GM12878 (cell line): ENCODE measurements at regions not wholly inside any gene's neighbourhood (a gene's known extent, or its start where the extent isn't known, plus 50 kb on each side); places are given as distances from the start of the nearest gene placed in this dataset.

ENCODE experiments used
- ATAC-seq: fragments of 200-7000 bp; cut with Tn5 transposase; 3 replicates; pipeline ENCODE4 v1.9.1; 2020; ENCODE audit warnings: mild to moderate bottlenecking, moderate library complexity
- BruUV-seq: library from RNA; stranded (reverse); fragments of 400-500 nt; replicated peaks from 2 replicates; lab custom pipeline; 2021; lab: Mats Ljungman, UMichigan
- CTCF ChIA-PET: fragments of 300-600 bp; sonication (Branson Sonifier 250); formaldehyde crosslinking; extraction: SDS; loops from one replicate; lab custom pipeline; 2021; ENCODE audit warnings: inconsistent platforms; lab: Yijun Ruan, JAX
- POLR2A ChIA-PET: fragments of 350-600 bp; formaldehyde crosslinking; extraction: SDS; loops from one replicate; lab custom pipeline; 2021; ENCODE audit warnings: inconsistent platforms; lab: Charles Lee
- RAD21 ChIA-PET: fragments of 300-600 bp; sonication (Branson Sonifier 250); formaldehyde crosslinking; loops from one replicate; lab custom pipeline; 2023; ENCODE audit warnings: antibody characterized with exemption; ENCODE audit not compliant: unreplicated experiment; lab: Charles Lee
- SMC1A ChIA-PET: fragments of 300-600 bp; sonication (Branson Sonifier 250); formaldehyde crosslinking; loops from one replicate; lab custom pipeline; 2023; ENCODE audit not compliant: unreplicated experiment, uncharacterized antibody; lab: Charles Lee
- DNase-seq: peaks from one replicate; pipeline ENCODE4 v3.0.0-alpha.2; 2011; ENCODE audit warnings: low read depth, low spot score
- FAIRE-seq: peaks from 3 replicates; lab custom pipeline; 2011; peaks lifted over from hg19 to GRCh38; lab: Jason Lieb, UNC
- H2AFZ ChIP-seq: 2 replicates; pipeline ENCODE4 v1.6.0; 2011; ENCODE audit warnings: low read depth, low read length, control low read depth; ENCODE audit not compliant: control insufficient read depth
- H3K27ac ChIP-seq: 2 replicates; pipeline ENCODE4 v1.5.1; 2011; ENCODE audit warnings: control low read depth; ENCODE audit not compliant: control insufficient read depth, insufficient read depth
- H3K27me3 ChIP-seq, 2 experiments: replicated peaks in 1 of 2; 2 replicates each; pipeline versions ENCODE4 v1.6.0 to v1.6.1; 2011; ENCODE audit warnings: low read length in 1 of 2; ENCODE audit not compliant: control insufficient read depth in 2 of 2, insufficient read depth in 2 of 2
- H3K36me3 ChIP-seq, 2 experiments: 2 replicates each; pipeline ENCODE4 v1.5.1; 2011; ENCODE audit warnings: low read length in 1 of 2; ENCODE audit not compliant: control insufficient read depth in 2 of 2, insufficient read depth in 2 of 2
- H3K4me1 ChIP-seq: 2 replicates; pipeline ENCODE4 v1.6.1; 2011; ENCODE audit warnings: mild to moderate bottlenecking, low read length, moderate library complexity, mixed read lengths; ENCODE audit not compliant: control insufficient read depth, insufficient read depth
- H3K4me2 ChIP-seq: 2 replicates; pipeline ENCODE4 v1.6.0; 2011; ENCODE audit warnings: control low read depth; ENCODE audit not compliant: control insufficient read depth, insufficient read depth
- H3K4me3 ChIP-seq: fragments of 200-600 bp; sonication (generic); 2 replicates; pipeline ENCODE4 v1.5.1; 2016
- H3K79me2 ChIP-seq: 2 replicates; pipeline ENCODE4 v1.6.0; 2011; ENCODE audit warnings: low read length; ENCODE audit not compliant: control insufficient read depth, insufficient read depth
- H3K9ac ChIP-seq: 2 replicates; pipeline ENCODE4 v1.8.0; 2011; ENCODE audit warnings: low read length, control low read depth, mixed read lengths; ENCODE audit not compliant: control insufficient read depth, insufficient read depth
- H3K9me3 ChIP-seq: replicated peaks from 3 replicates; pipeline ENCODE4 v1.5.1; 2011; ENCODE audit warnings: mild to moderate bottlenecking, low read length; ENCODE audit not compliant: control insufficient read depth, insufficient read depth
- H4K20me1 ChIP-seq: 2 replicates; pipeline ENCODE4 v1.6.0; 2011; ENCODE audit not compliant: control insufficient read depth, insufficient read depth
- CUX1 ChIP-seq: IDR thresholded peaks from 2 replicates; pipeline ENCODE4 v1.6.1; 2012; ENCODE audit warnings: improper control_type of control experiment, low read depth, low read length; ENCODE audit not compliant: insufficient replicate concordance
- STAT1 ChIP-seq: fragments of 450-650 bp; conservative IDR thresholded peaks from 2 replicates; pipeline ENCODE4 v1.6.1; 2014; ENCODE audit warnings: antibody characterized with exemption, mild to moderate bottlenecking
- WGBS: methylation state at CpG from one replicate; pipeline ENCODE4 v1.1.6; 2016; ENCODE audit warnings: low lambda C conversion rate; ENCODE audit not compliant: insufficient replicate concordance, insufficient coverage; ENCODE audit errors: missing lambda C conversion rate; 5-methylcytosine and 5-hydroxymethylcytosine counted together
- in situ Hi-C: fragments of 300-500 bp; cut with MboI; formaldehyde crosslinking; loops from 9 replicates; pipeline ENCODE4 v1.14.3; 2018; ENCODE audit warnings: mixed read lengths
- intact Hi-C: fragments of 100-400 bp; cut with micrococcal nuclease; formaldehyde crosslinking; loops from one replicate; pipeline ENCODE4 v1.14.2; 2022; ENCODE audit not compliant: unreplicated experiment

GRCh38 chr14:106216679-106217078 is 690.3 kb downstream of the TMEM121 start:
- no peak overlapping the region for H2AFZ ChIP-seq
- H3K4me2 ChIP-seq, result no peak overlapping the region
- WGBS, result 5% methylated on average over 1 of the region's 1 CpG
- BruUV-seq, result no TSS peak
- H3K27ac ChIP-seq, result no peak overlapping the region
- H3K36me3 ChIP-seq, result no peaks in the 10 kb centered on the region
- ATAC-seq (no peak), DNase-seq (no peak), FAIRE-seq (no peak)
- in situ Hi-C loops (no loop called here), intact Hi-C loops (no loop called here)
- H3K27me3 ChIP-seq, result no peaks in the 10 kb centered on the region; a peak in 1 of 4 replicates
- ChIA-PET POLR2A (no interaction called here), SMC1A (no interaction called here), CTCF (no interaction called here), RAD21 (no interaction called here)
- no peak for TF ChIP-seq STAT1
- TF ChIP-seq CUX1, result no peak
- H3K4me1 ChIP-seq, result no peaks in the 10 kb centered on the region
- H3K79me2 ChIP-seq, result no peaks in the 10 kb centered on the region
- H3K4me3 ChIP-seq, result no peak overlapping the region
- no peaks in the 10 kb centered on the region for H3K9me3 ChIP-seq
- H3K9ac ChIP-seq, result no peak overlapping the region
- H4K20me1 ChIP-seq, result no peaks in the 10 kb centered on the region
